Mucosa of stomach (tissue), 1 donor: ENCODE measurements at regions not wholly inside any gene's neighbourhood (a gene's known extent, or its start where the extent isn't known, plus 50 kb on each side); places are given as distances from the start of the nearest gene placed in this dataset.

Experiments
- H3K27me3 ChIP-seq: one replicate; pipeline ENCODE4 v1.7.0; 2013; ENCODE audit warnings: mild to moderate bottlenecking, low read length; ENCODE audit not compliant: control insufficient read depth, insufficient read depth
- H3K36me3 ChIP-seq: one replicate; pipeline ENCODE4 v1.7.0; 2013; ENCODE audit warnings: low read length; ENCODE audit not compliant: control insufficient read depth, insufficient read depth
- H3K4me1 ChIP-seq: one replicate; pipeline ENCODE4 v1.7.0; 2013; ENCODE audit warnings: mild to moderate bottlenecking, low read length; ENCODE audit not compliant: control insufficient read depth, insufficient read depth
- H3K4me3 ChIP-seq: one replicate; pipeline ENCODE4 v1.7.0; 2013; ENCODE audit warnings: low read length
- H3K9ac ChIP-seq: one replicate; pipeline ENCODE4 v1.7.0; 2013; ENCODE audit warnings: mild to moderate bottlenecking, low read length, moderate library complexity
- H3K9me3 ChIP-seq: one replicate; pipeline ENCODE4 v1.7.0; 2013; ENCODE audit warnings: mild to moderate bottlenecking, low read length, moderate library complexity; ENCODE audit not compliant: control insufficient read depth
- donor health status: Pancreatic carcinoma.

- no peak overlapping the region for H3K4me3 ChIP-seq
- no peaks in the 10 kb centered on the region for H3K9me3 ChIP-seq
- H3K9ac ChIP-seq, result no peak overlapping the region
- no peaks in the 10 kb centered on the region for H3K4me1 ChIP-seq
- H3K36me3 ChIP-seq, result no peaks in the 10 kb centered on the region
- H3K27me3 ChIP-seq, result no peaks in the 10 kb centered on the region
Measured at GRCh38 chr1:208931936-208932335, 651.6 kb upstream of the CAMK1G start.

GRCh38 chr1:208933984-208934525, 649.5 kb upstream of the CAMK1G start:
- Histone ChIP-seq H3K4me3 (no peak overlapping the region), H3K36me3 (no peaks in the 10 kb centered on the region), H3K9me3 (no peaks in the 10 kb centered on the region), H3K4me1 (no peaks in the 10 kb centered on the region), H3K9ac (no peak overlapping the region), H3K27me3 (no peaks in the 10 kb centered on the region)

DNA sequence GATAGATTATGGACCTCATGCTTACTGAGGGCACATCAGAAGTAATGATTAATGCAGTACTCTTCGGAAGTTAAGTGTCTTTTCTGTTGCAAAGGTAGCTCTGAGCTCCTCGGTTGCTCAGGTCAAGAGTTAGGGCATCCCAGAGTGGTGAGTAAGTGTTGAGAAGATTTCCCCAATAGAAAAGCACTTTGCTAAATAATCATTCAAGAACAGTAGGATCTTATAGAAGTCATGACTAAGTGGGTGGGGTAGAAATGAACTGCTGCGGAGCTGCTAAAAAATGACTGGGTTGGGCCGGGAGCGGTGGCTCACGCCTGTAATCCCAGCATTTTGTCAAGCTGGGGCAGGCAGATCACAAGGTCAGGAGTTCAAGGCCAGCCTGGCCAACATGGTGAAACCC, 648.6 kb upstream of the CAMK1G start:
- no peaks in the 10 kb centered on the region for H3K9me3 ChIP-seq
- H3K4me3 ChIP-seq, result no peak overlapping the region
- no peaks in the 10 kb centered on the region for H3K4me1 ChIP-seq
- no peak overlapping the region for H3K9ac ChIP-seq
- H3K36me3 ChIP-seq, result no peaks in the 10 kb centered on the region
- H3K27me3 ChIP-seq, result no peaks in the 10 kb centered on the region

DNA sequence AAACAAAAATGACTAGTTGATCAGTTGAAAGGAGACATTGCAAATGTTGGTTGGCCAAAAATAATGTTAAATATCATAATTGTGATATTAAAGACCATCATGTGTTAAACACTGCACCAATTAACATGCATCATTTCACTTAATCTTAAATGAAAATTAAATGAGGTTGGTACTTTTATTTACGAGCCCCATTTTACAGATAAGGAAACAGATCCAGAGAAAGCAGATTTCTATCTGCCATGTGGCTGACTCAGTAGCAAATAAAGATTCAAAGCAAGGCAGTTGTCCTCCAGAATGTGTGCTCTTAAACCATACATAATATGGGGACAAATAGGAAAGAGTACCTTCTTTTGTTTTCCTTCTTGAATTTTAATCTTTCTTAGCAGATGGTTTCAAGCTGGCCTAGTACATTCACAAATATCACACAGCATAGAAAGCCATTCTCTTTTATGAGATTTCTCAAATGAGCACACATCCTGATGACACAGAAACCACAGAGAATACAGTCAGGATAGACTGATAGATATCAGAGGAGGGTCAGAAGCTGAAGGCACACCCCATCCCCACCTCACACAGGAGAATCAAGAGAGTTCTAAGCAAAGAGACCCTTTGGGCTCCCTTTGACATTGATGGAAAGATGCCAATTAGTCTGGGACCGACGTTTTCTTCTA, 647.9 kb upstream of the CAMK1G start:
- Histone ChIP-seq H3K36me3 (no peaks in the 10 kb centered on the region), H3K4me3 (no peak overlapping the region), H3K9ac (no peak overlapping the region), H3K4me1 (no peaks in the 10 kb centered on the region), H3K27me3 (no peaks in the 10 kb centered on the region), H3K9me3 (no peaks in the 10 kb centered on the region)

GRCh38 chr1:208939537-208940085, 643.9 kb upstream of the CAMK1G start:
- no peaks in the 10 kb centered on the region for H3K36me3 ChIP-seq
- no peak overlapping the region for H3K4me3 ChIP-seq
- no peaks in the 10 kb centered on the region for H3K4me1 ChIP-seq
- H3K9me3 ChIP-seq, result no peaks in the 10 kb centered on the region
- H3K27me3 ChIP-seq, result no peaks in the 10 kb centered on the region
- H3K9ac ChIP-seq, result no peak overlapping the region

GRCh38 chr1:208942394-208943130, 641.0 kb upstream of the CAMK1G start:
- H3K36me3 ChIP-seq, result no peaks in the 10 kb centered on the region
- H3K4me1 ChIP-seq, result no peaks in the 10 kb centered on the region
- no peak overlapping the region for H3K9ac ChIP-seq
- no peak overlapping the region for H3K4me3 ChIP-seq
- H3K27me3 ChIP-seq, result no peaks in the 10 kb centered on the region
- H3K9me3 ChIP-seq, result no peaks in the 10 kb centered on the region

DNA sequence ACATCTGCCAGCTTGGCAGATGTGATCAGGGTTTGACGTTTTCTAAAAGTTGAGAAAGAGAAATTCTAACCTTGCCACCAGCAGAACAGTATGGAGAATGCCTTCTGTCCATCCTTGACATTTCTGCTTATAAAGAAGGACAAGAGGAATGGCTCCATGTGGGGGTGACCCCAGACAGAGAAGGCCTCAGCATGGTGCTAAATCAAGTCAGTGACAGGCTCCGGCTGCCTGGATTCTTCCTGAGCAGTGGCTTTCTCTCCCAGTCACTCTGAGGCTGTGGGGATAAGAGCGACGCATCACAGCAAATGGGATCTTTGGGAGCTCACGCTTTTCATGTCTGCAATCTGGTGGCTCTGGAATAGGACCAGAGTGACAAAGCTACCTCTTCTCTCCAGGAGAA, 640.2 kb upstream of the CAMK1G start:
- Histone ChIP-seq H3K9me3 (no peaks in the 10 kb centered on the region), H3K4me3 (no peak overlapping the region), H3K27me3 (no peaks in the 10 kb centered on the region), H3K4me1 (no peaks in the 10 kb centered on the region), H3K36me3 (no peaks in the 10 kb centered on the region), H3K9ac (no peak overlapping the region)

DNA sequence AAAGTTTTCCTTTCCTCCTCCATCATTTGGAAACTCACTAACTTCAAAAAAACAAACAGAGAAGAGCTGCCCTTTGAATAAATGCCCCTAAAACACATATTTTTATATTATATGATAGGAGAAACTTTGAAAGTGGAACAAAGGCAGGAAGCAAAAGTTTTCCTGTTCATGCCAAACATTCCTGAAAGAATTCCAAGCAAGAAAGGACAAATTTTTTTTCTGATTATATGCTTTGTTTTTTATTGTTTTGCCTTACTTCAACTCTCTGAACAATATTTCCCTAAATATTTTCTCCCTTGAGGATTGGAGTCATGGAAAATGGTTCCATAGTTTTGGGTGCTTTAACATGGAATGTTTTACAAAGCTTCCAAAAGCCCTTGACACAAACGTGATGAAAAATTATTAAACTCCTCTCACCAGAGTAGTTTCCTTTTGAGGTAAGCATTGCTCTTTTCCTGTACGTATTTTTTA, 638.5 kb upstream of the CAMK1G start:
- Histone ChIP-seq H3K9ac (no peak overlapping the region), H3K9me3 (no peaks in the 10 kb centered on the region), H3K4me3 (no peak overlapping the region), H3K27me3 (no peaks in the 10 kb centered on the region), H3K36me3 (no peaks in the 10 kb centered on the region), H3K4me1 (no peaks in the 10 kb centered on the region)

DNA sequence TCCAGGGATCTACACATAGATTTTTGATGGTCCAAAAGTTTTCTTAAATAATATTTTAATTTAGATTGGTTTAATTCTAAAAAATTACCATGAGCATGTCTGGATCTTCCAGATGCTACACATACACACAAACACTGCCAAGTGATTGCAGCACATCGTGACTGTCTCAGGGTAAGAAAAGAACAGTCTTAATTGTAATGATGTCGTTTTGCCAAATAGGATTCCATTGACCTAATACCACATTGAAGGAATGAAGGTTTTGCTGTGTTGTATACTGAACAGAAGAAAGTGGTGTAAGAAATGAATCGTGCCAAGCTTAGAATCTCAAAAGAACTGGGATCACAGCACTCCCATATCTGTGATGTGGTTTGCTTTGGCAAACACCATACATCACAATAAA, 633.3 kb upstream of the CAMK1G start:
- Histone ChIP-seq H3K36me3 (no peaks in the 10 kb centered on the region), H3K9me3 (no peaks in the 10 kb centered on the region), H3K9ac (no peak overlapping the region), H3K4me1 (no peaks in the 10 kb centered on the region), H3K27me3 (no peaks in the 10 kb centered on the region), H3K4me3 (no peak overlapping the region)

DNA sequence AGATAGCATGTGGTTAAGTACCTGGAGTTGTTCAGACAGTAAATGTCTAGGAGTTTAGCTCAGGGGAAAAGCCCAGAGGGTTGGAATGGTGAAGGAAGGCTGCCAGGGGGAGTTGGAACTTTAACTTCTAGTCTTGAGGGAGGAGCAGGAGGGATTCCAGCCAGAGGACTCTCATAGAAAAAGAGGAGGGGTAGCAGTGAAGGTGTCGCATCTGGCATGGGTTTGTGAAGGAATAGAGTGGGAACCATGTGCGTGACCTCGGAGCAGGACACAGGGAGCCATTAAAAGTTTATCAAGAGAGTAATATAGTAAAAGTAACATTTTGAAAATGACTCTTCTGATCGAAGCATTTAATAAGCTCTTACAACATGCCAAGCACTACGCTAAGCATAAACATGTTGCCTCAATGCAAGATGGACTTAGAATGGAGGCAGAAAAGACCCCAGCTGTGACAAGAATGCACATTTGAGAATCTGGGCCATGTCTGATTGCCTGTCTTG, 632.4 kb upstream of the CAMK1G start:
- H3K27me3 ChIP-seq, result no peaks in the 10 kb centered on the region
- H3K9me3 ChIP-seq, result no peaks in the 10 kb centered on the region
- no peaks in the 10 kb centered on the region for H3K36me3 ChIP-seq
- H3K4me1 ChIP-seq, result no peaks in the 10 kb centered on the region
- no peak overlapping the region for H3K9ac ChIP-seq
- H3K4me3 ChIP-seq, result no peak overlapping the region

DNA sequence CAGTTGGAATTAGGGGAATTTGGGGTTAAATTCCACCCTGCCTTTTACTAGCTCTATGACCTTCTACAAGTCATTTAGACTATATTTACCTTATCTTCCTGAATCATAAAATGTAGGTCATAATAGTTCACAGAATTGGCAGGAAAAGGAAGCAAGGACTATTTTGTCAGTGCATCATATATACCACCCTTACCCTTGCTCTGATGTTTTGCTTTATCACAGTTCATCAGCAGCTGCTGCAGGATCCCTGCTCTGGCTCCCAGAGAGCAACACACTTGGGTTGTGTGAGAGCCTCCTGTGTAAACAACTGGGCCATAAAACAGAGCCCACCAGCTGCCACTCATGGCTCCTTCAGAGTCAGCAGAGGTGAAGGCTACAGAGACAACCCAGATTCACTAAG, 631.6 kb upstream of the CAMK1G start:
- no peak overlapping the region for H3K4me3 ChIP-seq
- H3K4me1 ChIP-seq, result no peaks in the 10 kb centered on the region
- no peaks in the 10 kb centered on the region for H3K27me3 ChIP-seq
- H3K36me3 ChIP-seq, result no peaks in the 10 kb centered on the region
- H3K9ac ChIP-seq, result no peak overlapping the region
- no peaks in the 10 kb centered on the region for H3K9me3 ChIP-seq

GRCh38 chr1:208962867-208963266, 620.6 kb upstream of the CAMK1G start:
- Histone ChIP-seq H3K9ac (no peak overlapping the region), H3K27me3 (no peaks in the 10 kb centered on the region), H3K4me3 (no peak overlapping the region), H3K9me3 (no peaks in the 10 kb centered on the region), H3K36me3 (no peaks in the 10 kb centered on the region), H3K4me1 (no peaks in the 10 kb centered on the region)
